Suprapubic skin (tissue), 4 donors: ENCODE measurements at regions not wholly inside any gene's neighbourhood (a gene's known extent, or its start where the extent isn't known, plus 50 kb on each side); places are given as distances from the start of the nearest gene placed in this dataset.

ENCODE experiments used
- DNase-seq, 2 donors: peaks; one replicate each; pipeline ENCODE4 v3.0.0-alpha.2; 2019; ENCODE audit warnings: low spot score in 2 of 2
- H3K27ac ChIP-seq: fragments of 200-600 bp; sonication (generic); one replicate; pipeline ENCODE4 v1.5.1; 2019
- H3K27me3 ChIP-seq: fragments of 200-600 bp; sonication (generic); one replicate; pipeline ENCODE4 v1.5.1; 2019
- H3K36me3 ChIP-seq: fragments of 200-600 bp; sonication (generic); one replicate; pipeline ENCODE4 v1.5.1; 2019
- H3K4me1 ChIP-seq: fragments of 200-600 bp; sonication (generic); one replicate; pipeline ENCODE4 v1.5.1; 2019
- H3K4me3 ChIP-seq: fragments of 200-600 bp; sonication (generic); one replicate; pipeline ENCODE4 v1.5.1; 2019; ENCODE audit warnings: mild to moderate bottlenecking
- H3K9me3 ChIP-seq: fragments of 200-600 bp; sonication (generic); one replicate; pipeline ENCODE4 v1.5.1; 2019
- CTCF ChIP-seq, 2 donors: fragments of 200-600 bp in 1 of 2; fragments of 450-650 bp in 1 of 2; sonication (generic) in 1 of 2; IDR thresholded peaks; one replicate each; pipeline ENCODE4 v1.5.1; 2016 to 2019; ENCODE audit warnings: antibody characterized with exemption in 2 of 2, mild to moderate bottlenecking in 1 of 2, moderate library complexity in 1 of 2
- EP300 ChIP-seq: sonication (generic); formaldehyde crosslinking; IDR thresholded peaks from one replicate; pipeline ENCODE4 v1.6.1; 2017; ENCODE audit warnings: antibody characterized with exemption
- POLR2A ChIP-seq, 2 donors: fragments of 450-650 bp; IDR thresholded peaks; one replicate each; pipeline ENCODE4 v1.6.1; 2017; ENCODE audit warnings: antibody characterized with exemption in 2 of 2, mild to moderate bottlenecking in 2 of 2, moderate library complexity in 2 of 2
- POLR2AphosphoS5 ChIP-seq, 3 donors: sonication (generic); formaldehyde crosslinking; IDR thresholded peaks; one replicate each; pipeline ENCODE4 v1.6.1; 2017; ENCODE audit warnings: antibody characterized with exemption in 3 of 3
- WGBS: methylation state at CpG from one replicate; pipeline ENCODE4 v1.1.5; 2018; 5-methylcytosine and 5-hydroxymethylcytosine counted together

GRCh38 chr10:52486840-52487611 is 172.9 kb downstream of the DKK1 start:
- TF ChIP-seq EP300 (no peak), CTCF (IDR thresholded peaks at IDR 0.05) (no peak)
- peak overlapping the region; percentile 47 for H3K27ac ChIP-seq
- DNase-seq: no peak
- no peaks in the 10 kb centered on the region for H3K9me3 ChIP-seq
- no peak overlapping the region for H3K4me3 ChIP-seq
- H3K36me3 ChIP-seq: no peaks in the 10 kb centered on the region
- peaks cover 2% of the 10 kb centered on the region for H3K4me1 ChIP-seq
- WGBS: 79% methylated on average over 1 of the region's 1 CpG
- no peaks in the 10 kb centered on the region for H3K27me3 ChIP-seq

GRCh38 chr10:52488606-52489485 is 174.8 kb downstream of the DKK1 start:
- Histone ChIP-seq H3K36me3 (no peaks in the 10 kb centered on the region), H3K27ac (no peak overlapping the region), H3K27me3 (no peaks in the 10 kb centered on the region), H3K9me3 (no peaks in the 10 kb centered on the region), H3K4me1 (peaks cover 2% of the 10 kb centered on the region), H3K4me3 (no peak overlapping the region)
- WGBS: 70% methylated on average over 3 of the region's 3 CpGs
- TF ChIP-seq POLR2A (IDR thresholded peaks at IDR 0.05) (no peak), EP300 (no peak), CTCF (IDR thresholded peaks at IDR 0.05) (peak in 1 of 2 donors; percentile 22), POLR2AphosphoS5 (IDR thresholded peaks at IDR 0.05) (no peak)
- no peak for DNase-seq

GRCh38 chr10:52491246-52491995 is 177.3 kb downstream of the DKK1 start:
- no peaks in the 10 kb centered on the region for H3K4me1 ChIP-seq
- no peaks in the 10 kb centered on the region for H3K27me3 ChIP-seq
- no peaks in the 10 kb centered on the region for H3K9me3 ChIP-seq
- H3K36me3 ChIP-seq: no peaks in the 10 kb centered on the region
- no peak for DNase-seq
- H3K4me3 ChIP-seq: no peak overlapping the region
- no peak for TF ChIP-seq CTCF (IDR thresholded peaks at IDR 0.05)
- WGBS: 77% methylated on average over 6 of the region's 6 CpGs
- H3K27ac ChIP-seq: no peak overlapping the region

- no peak for DNase-seq
- Histone ChIP-seq H3K4me3 (no peak overlapping the region), H3K9me3 (no peaks in the 10 kb centered on the region), H3K27me3 (no peaks in the 10 kb centered on the region), H3K36me3 (no peaks in the 10 kb centered on the region), H3K4me1 (no peaks in the 10 kb centered on the region), H3K27ac (no peak overlapping the region)
- TF ChIP-seq CTCF (IDR thresholded peaks at IDR 0.05): no peak
- TF ChIP-seq POLR2A (IDR thresholded peaks at IDR 0.05): no peak
- TF ChIP-seq EP300: no peak
- no peak for TF ChIP-seq POLR2AphosphoS5 (IDR thresholded peaks at IDR 0.05)
- 84% methylated on average over 7 of the region's 7 CpGs for WGBS
These were observed 185.2 kb downstream of the DKK1 start for GRCh38 chr10:52499281-52499680.

- Histone ChIP-seq H3K27ac (no peak overlapping the region), H3K9me3 (no peaks in the 10 kb centered on the region), H3K4me1 (no peaks in the 10 kb centered on the region), H3K27me3 (no peaks in the 10 kb centered on the region), H3K36me3 (no peaks in the 10 kb centered on the region), H3K4me3 (no peak overlapping the region)
- WGBS: 78% methylated on average over 3 of the region's 3 CpGs
- TF ChIP-seq CTCF (IDR thresholded peaks at IDR 0.05) (no peak), EP300 (no peak), POLR2AphosphoS5 (IDR thresholded peaks at IDR 0.05) (no peak), POLR2A (IDR thresholded peaks at IDR 0.05) (no peak)
- DNase-seq: no peak
These were observed 186.4 kb downstream of the DKK1 start for GRCh38 chr10:52500476-52500875.
